GM12878 (cell line): ENCODE measurements at regions not wholly inside any gene's neighbourhood (a gene's known extent, or its start where the extent isn't known, plus 50 kb on each side); places are given as distances from the start of the nearest gene placed in this dataset.

Source experiments
- ATAC-seq: fragments of 200-7000 bp; cut with Tn5 transposase; 3 replicates; pipeline ENCODE4 v1.9.1; 2020; ENCODE audit warnings: mild to moderate bottlenecking, moderate library complexity
- BruUV-seq: library from RNA; stranded (reverse); fragments of 400-500 nt; replicated peaks from 2 replicates; lab custom pipeline; 2021; lab: Mats Ljungman, UMichigan
- CTCF ChIA-PET: fragments of 300-600 bp; sonication (Branson Sonifier 250); formaldehyde crosslinking; extraction: SDS; loops from one replicate; lab custom pipeline; 2021; ENCODE audit warnings: inconsistent platforms; lab: Yijun Ruan, JAX
- POLR2A ChIA-PET: fragments of 350-600 bp; formaldehyde crosslinking; extraction: SDS; loops from one replicate; lab custom pipeline; 2021; ENCODE audit warnings: inconsistent platforms; lab: Charles Lee
- RAD21 ChIA-PET: fragments of 300-600 bp; sonication (Branson Sonifier 250); formaldehyde crosslinking; loops from one replicate; lab custom pipeline; 2023; ENCODE audit warnings: antibody characterized with exemption; ENCODE audit not compliant: unreplicated experiment; lab: Charles Lee
- SMC1A ChIA-PET: fragments of 300-600 bp; sonication (Branson Sonifier 250); formaldehyde crosslinking; loops from one replicate; lab custom pipeline; 2023; ENCODE audit not compliant: unreplicated experiment, uncharacterized antibody; lab: Charles Lee
- DNase-seq: peaks from one replicate; pipeline ENCODE4 v3.0.0-alpha.2; 2011; ENCODE audit warnings: low read depth, low spot score
- FAIRE-seq: peaks from 3 replicates; lab custom pipeline; 2011; peaks lifted over from hg19 to GRCh38; lab: Jason Lieb, UNC
- H2AFZ ChIP-seq: 2 replicates; pipeline ENCODE4 v1.6.0; 2011; ENCODE audit warnings: low read depth, low read length, control low read depth; ENCODE audit not compliant: control insufficient read depth
- H3K27ac ChIP-seq: 2 replicates; pipeline ENCODE4 v1.5.1; 2011; ENCODE audit warnings: control low read depth; ENCODE audit not compliant: control insufficient read depth, insufficient read depth
- H3K27me3 ChIP-seq, 2 experiments: replicated peaks in 1 of 2; 2 replicates each; pipeline versions ENCODE4 v1.6.0 to v1.6.1; 2011; ENCODE audit warnings: low read length in 1 of 2; ENCODE audit not compliant: control insufficient read depth in 2 of 2, insufficient read depth in 2 of 2
- H3K36me3 ChIP-seq, 2 experiments: 2 replicates each; pipeline ENCODE4 v1.5.1; 2011; ENCODE audit warnings: low read length in 1 of 2; ENCODE audit not compliant: control insufficient read depth in 2 of 2, insufficient read depth in 2 of 2
- H3K4me1 ChIP-seq: 2 replicates; pipeline ENCODE4 v1.6.1; 2011; ENCODE audit warnings: mild to moderate bottlenecking, low read length, moderate library complexity, mixed read lengths; ENCODE audit not compliant: control insufficient read depth, insufficient read depth
- H3K4me2 ChIP-seq: 2 replicates; pipeline ENCODE4 v1.6.0; 2011; ENCODE audit warnings: control low read depth; ENCODE audit not compliant: control insufficient read depth, insufficient read depth
- H3K4me3 ChIP-seq: fragments of 200-600 bp; sonication (generic); 2 replicates; pipeline ENCODE4 v1.5.1; 2016
- H3K79me2 ChIP-seq: 2 replicates; pipeline ENCODE4 v1.6.0; 2011; ENCODE audit warnings: low read length; ENCODE audit not compliant: control insufficient read depth, insufficient read depth
- H3K9ac ChIP-seq: 2 replicates; pipeline ENCODE4 v1.8.0; 2011; ENCODE audit warnings: low read length, control low read depth, mixed read lengths; ENCODE audit not compliant: control insufficient read depth, insufficient read depth
- H3K9me3 ChIP-seq: replicated peaks from 3 replicates; pipeline ENCODE4 v1.5.1; 2011; ENCODE audit warnings: mild to moderate bottlenecking, low read length; ENCODE audit not compliant: control insufficient read depth, insufficient read depth
- H4K20me1 ChIP-seq: 2 replicates; pipeline ENCODE4 v1.6.0; 2011; ENCODE audit not compliant: control insufficient read depth, insufficient read depth
- ATF3 ChIP-seq: IDR thresholded peaks from 2 replicates; pipeline ENCODE4 v1.6.1; 2011; ENCODE audit warnings: low read depth, mild to moderate bottlenecking, low read length, moderate library complexity, borderline replicate concordance; ENCODE audit errors: extremely low read depth
- FOXK2 ChIP-seq: fragments of 450-650 bp; IDR thresholded peaks from 2 replicates; pipeline ENCODE4 v1.6.1; 2017; ENCODE audit warnings: mild to moderate bottlenecking, moderate library complexity
- JUND ChIP-seq: IDR thresholded peaks from 2 replicates; pipeline ENCODE4 v1.6.1; 2012; ENCODE audit warnings: low read depth, mild to moderate bottlenecking, low read length, improper control_type of control experiment, moderate library complexity
- KAT2A ChIP-seq: conservative IDR thresholded peaks from 2 replicates; pipeline ENCODE4 v1.6.1; 2011; ENCODE audit warnings: low read depth, low read length; ENCODE audit not compliant: control insufficient read depth
- RAD21 ChIP-seq: IDR thresholded peaks from 2 replicates; pipeline ENCODE4 v1.6.1; 2011; ENCODE audit warnings: mild to moderate bottlenecking, low read depth, low read length, moderate library complexity; ENCODE audit not compliant: insufficient read depth
- STAT3 ChIP-seq: IDR thresholded peaks from 2 replicates; pipeline ENCODE4 v1.6.1; 2011; ENCODE audit warnings: low read depth, low read length, improper control_type of control experiment
- SUZ12 ChIP-seq: fragments of 200-600 bp; sonication (generic); IDR thresholded peaks from one replicate; pipeline ENCODE4 v1.6.1; 2018; ENCODE audit warnings: antibody characterized with exemption, mild to moderate bottlenecking; ENCODE audit not compliant: unreplicated experiment
- TAF1 ChIP-seq: IDR thresholded peaks from 2 replicates; pipeline ENCODE4 v1.6.1; 2011; ENCODE audit warnings: mild to moderate bottlenecking, low read depth, low read length, borderline replicate concordance
- TCF3 ChIP-seq: IDR thresholded peaks from 2 replicates; pipeline ENCODE4 v1.6.1; 2012; ENCODE audit warnings: low read depth, mild to moderate bottlenecking, low read length, borderline replicate concordance; ENCODE audit not compliant: insufficient read depth
- WRNIP1 ChIP-seq: IDR thresholded peaks from 2 replicates; pipeline ENCODE4 v1.6.1; 2011; ENCODE audit warnings: low read depth, low read length, improper control_type of control experiment, borderline replicate concordance
- ZNF622 ChIP-seq: fragments of 450-650 bp; IDR thresholded peaks from 2 replicates; pipeline ENCODE4 v1.6.1; 2017; ENCODE audit warnings: mild to moderate bottlenecking, inconsistent platforms
- WGBS: methylation state at CpG from one replicate; pipeline ENCODE4 v1.1.6; 2016; ENCODE audit warnings: low lambda C conversion rate; ENCODE audit not compliant: insufficient replicate concordance, insufficient coverage; ENCODE audit errors: missing lambda C conversion rate; 5-methylcytosine and 5-hydroxymethylcytosine counted together
- in situ Hi-C: fragments of 300-500 bp; cut with MboI; formaldehyde crosslinking; loops from 9 replicates; pipeline ENCODE4 v1.14.3; 2018; ENCODE audit warnings: mixed read lengths
- intact Hi-C: fragments of 100-400 bp; cut with micrococcal nuclease; formaldehyde crosslinking; loops from one replicate; pipeline ENCODE4 v1.14.2; 2022; ENCODE audit not compliant: unreplicated experiment
- TF ChIP-seq, protein P1 (sequence below): fragments of 450-650 bp; IDR thresholded peaks from 2 replicates; pipeline ENCODE4 v1.6.1; 2014; ENCODE audit warnings: mild to moderate bottlenecking
- TF ChIP-seq, protein P2 (sequence below): fragments of 450-650 bp; formaldehyde crosslinking; IDR thresholded peaks from 2 replicates; pipeline ENCODE4 v1.4.0; 2020; ENCODE audit warnings: mild to moderate bottlenecking, moderate library complexity
- TF ChIP-seq, protein P3 (sequence below): fragments of 450-650 bp; IDR thresholded peaks from 2 replicates; pipeline ENCODE4 v1.6.1; 2016; ENCODE audit warnings: mild to moderate bottlenecking
- TF ChIP-seq, protein P4 (sequence below), 3 experiments: IDR thresholded peaks in 2 of 3; conservative IDR thresholded peaks in 1 of 3; 2 replicates each; pipeline ENCODE4 v1.5.1; 2011; ENCODE audit warnings: low read depth in 3 of 3, low read length in 3 of 3, mild to moderate bottlenecking in 3 of 3, control low read depth in 2 of 3, moderate library complexity in 2 of 3, inconsistent platforms in 1 of 3, mixed read lengths in 1 of 3; ENCODE audit not compliant: control insufficient read depth in 2 of 3, insufficient read depth in 1 of 3; ENCODE audit errors: extremely low read depth in 1 of 3

DNA sequence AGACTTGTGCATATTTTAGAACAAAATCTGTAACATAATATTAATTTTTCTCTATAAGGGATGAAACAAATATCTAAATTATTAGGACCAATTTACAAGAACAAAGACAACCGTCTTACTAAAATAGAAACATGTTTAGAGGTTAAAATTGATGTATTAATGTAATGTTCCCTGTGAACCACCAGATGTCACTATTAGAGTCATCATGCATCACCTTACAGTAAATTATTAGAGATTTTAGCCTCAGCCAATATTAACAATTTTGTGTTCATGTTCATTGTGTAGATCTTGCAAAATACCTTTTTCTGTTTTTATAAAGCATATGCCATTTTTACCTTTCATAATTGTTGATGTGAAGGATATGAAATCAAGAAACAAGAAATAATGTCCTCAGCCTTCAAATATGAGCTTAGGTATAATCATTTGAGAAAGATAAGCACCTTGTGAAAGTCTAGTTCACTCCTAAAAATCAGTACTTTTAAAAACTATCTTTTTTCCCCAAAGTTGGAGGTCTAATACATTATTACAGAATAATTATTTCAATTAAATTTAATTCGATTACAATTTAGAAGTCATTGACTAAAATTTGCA, 344.3 kb upstream of the KCNH7 start:
- intact Hi-C loops = loop anchor here (10.0 kb wide), 1 partner anchor 402 kb away; no protein-coding TSS in a partner anchor
- TF ChIP-seq STAT3 (no peak), ZNF622 (no peak), RAD21 (peak; percentile 37), TAF1 (no peak), TCF3 (no peak), KAT2A (no peak), WRNIP1 (no peak), SUZ12 (no peak), FOXK2 (no peak), ATF3 (no peak), JUND (no peak)
- TF ChIP-seq, protein P1, sequence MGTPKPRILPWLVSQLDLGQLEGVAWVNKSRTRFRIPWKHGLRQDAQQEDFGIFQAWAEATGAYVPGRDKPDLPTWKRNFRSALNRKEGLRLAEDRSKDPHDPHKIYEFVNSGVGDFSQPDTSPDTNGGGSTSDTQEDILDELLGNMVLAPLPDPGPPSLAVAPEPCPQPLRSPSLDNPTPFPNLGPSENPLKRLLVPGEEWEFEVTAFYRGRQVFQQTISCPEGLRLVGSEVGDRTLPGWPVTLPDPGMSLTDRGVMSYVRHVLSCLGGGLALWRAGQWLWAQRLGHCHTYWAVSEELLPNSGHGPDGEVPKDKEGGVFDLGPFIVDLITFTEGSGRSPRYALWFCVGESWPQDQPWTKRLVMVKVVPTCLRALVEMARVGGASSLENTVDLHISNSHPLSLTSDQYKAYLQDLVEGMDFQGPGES = no peak
- TF ChIP-seq, protein P2, sequence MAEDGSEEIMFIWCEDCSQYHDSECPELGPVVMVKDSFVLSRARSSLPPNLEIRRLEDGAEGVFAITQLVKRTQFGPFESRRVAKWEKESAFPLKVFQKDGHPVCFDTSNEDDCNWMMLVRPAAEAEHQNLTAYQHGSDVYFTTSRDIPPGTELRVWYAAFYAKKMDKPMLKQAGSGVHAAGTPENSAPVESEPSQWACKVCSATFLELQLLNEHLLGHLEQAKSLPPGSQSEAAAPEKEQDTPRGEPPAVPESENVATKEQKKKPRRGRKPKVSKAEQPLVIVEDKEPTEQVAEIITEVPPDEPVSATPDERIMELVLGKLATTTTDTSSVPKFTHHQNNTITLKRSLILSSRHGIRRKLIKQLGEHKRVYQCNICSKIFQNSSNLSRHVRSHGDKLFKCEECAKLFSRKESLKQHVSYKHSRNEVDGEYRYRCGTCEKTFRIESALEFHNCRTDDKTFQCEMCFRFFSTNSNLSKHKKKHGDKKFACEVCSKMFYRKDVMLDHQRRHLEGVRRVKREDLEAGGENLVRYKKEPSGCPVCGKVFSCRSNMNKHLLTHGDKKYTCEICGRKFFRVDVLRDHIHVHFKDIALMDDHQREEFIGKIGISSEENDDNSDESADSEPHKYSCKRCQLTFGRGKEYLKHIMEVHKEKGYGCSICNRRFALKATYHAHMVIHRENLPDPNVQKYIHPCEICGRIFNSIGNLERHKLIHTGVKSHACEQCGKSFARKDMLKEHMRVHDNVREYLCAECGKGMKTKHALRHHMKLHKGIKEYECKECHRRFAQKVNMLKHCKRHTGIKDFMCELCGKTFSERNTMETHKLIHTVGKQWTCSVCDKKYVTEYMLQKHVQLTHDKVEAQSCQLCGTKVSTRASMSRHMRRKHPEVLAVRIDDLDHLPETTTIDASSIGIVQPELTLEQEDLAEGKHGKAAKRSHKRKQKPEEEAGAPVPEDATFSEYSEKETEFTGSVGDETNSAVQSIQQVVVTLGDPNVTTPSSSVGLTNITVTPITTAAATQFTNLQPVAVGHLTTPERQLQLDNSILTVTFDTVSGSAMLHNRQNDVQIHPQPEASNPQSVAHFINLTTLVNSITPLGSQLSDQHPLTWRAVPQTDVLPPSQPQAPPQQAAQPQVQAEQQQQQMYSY (CRISPR knock-in tag) = no peak
- TF ChIP-seq, protein P3, sequence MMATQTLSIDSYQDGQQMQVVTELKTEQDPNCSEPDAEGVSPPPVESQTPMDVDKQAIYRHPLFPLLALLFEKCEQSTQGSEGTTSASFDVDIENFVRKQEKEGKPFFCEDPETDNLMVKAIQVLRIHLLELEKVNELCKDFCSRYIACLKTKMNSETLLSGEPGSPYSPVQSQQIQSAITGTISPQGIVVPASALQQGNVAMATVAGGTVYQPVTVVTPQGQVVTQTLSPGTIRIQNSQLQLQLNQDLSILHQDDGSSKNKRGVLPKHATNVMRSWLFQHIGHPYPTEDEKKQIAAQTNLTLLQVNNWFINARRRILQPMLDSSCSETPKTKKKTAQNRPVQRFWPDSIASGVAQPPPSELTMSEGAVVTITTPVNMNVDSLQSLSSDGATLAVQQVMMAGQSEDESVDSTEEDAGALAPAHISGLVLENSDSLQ = no peak
- TF ChIP-seq, protein P4, sequence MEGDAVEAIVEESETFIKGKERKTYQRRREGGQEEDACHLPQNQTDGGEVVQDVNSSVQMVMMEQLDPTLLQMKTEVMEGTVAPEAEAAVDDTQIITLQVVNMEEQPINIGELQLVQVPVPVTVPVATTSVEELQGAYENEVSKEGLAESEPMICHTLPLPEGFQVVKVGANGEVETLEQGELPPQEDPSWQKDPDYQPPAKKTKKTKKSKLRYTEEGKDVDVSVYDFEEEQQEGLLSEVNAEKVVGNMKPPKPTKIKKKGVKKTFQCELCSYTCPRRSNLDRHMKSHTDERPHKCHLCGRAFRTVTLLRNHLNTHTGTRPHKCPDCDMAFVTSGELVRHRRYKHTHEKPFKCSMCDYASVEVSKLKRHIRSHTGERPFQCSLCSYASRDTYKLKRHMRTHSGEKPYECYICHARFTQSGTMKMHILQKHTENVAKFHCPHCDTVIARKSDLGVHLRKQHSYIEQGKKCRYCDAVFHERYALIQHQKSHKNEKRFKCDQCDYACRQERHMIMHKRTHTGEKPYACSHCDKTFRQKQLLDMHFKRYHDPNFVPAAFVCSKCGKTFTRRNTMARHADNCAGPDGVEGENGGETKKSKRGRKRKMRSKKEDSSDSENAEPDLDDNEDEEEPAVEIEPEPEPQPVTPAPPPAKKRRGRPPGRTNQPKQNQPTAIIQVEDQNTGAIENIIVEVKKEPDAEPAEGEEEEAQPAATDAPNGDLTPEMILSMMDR (IDR thresholded peaks at IDR 0.05 in 2 of 3, conservative IDR thresholded peaks at IDR 0.05 in 1 of 3; ENCODE audit: control insufficient read depth in 2 of 3, extremely low read depth in 1 of 3, insufficient read depth in 1 of 3, low read depth in 3 of 3, low read length in 3 of 3) = peak; percentile 36 to 55 (median 45); a peak in 4 of 6 replicates

More for the DNA sequence above, 344.3 kb upstream of the KCNH7 start:
- DNase-seq = no peak
- ChIA-PET POLR2A (no interaction called here), CTCF (interaction anchor here (0.6 to 5.2 kb wide), 23 partner anchors 7 to 1357 kb away, joined by 3 to 62 read pairs (median 6); no protein-coding TSS in a partner anchor), SMC1A (interaction anchor here (0.6 to 3.0 kb wide), 10 partner anchors 8 to 1836 kb away, joined by 3 to 22 read pairs (median 4); no protein-coding TSS in a partner anchor), RAD21 (interaction anchor here (0.7 to 2.8 kb wide), 7 partner anchors 11 to 1993 kb away, joined by 3 to 12 read pairs (median 4); no protein-coding TSS in a partner anchor)
- Histone ChIP-seq H2AFZ (no peak overlapping the region), H3K36me3 (no peaks in the 10 kb centered on the region), H3K79me2 (no peaks in the 10 kb centered on the region), H3K4me3 (no peak overlapping the region), H3K4me1 (no peaks in the 10 kb centered on the region), H3K9me3 (no peaks in the 10 kb centered on the region), H3K27ac (no peak overlapping the region), H3K4me2 (no peak overlapping the region), H3K9ac (no peak overlapping the region), H3K27me3 (no peaks in the 10 kb centered on the region), H4K20me1 (no peaks in the 10 kb centered on the region)
- peak; percentile 51; the same call in 2 of the 3 replicates for ATAC-seq
- peak; percentile 88 for FAIRE-seq
- no TSS peak for BruUV-seq
- WGBS = 36% methylated on average over 2 of the region's 2 CpGs
- in situ Hi-C loops = loop anchor here (10.0 kb wide), 1 partner anchor 872 kb away; no protein-coding TSS in a partner anchor
